Right ventricle myocardium superior (tissue), 1 donor: ENCODE measurements at regions not wholly inside any gene's neighbourhood (a gene's known extent, or its start where the extent isn't known, plus 50 kb on each side); places are given as distances from the start of the nearest gene placed in this dataset.
A peak's percentile ranks its signal among the peaks of the same experiment; 100 is the strongest.

Source experiments
- ATAC-seq: fragments of 200-7000 bp; cut with Tn5 transposase; one replicate; pipeline ENCODE4 v1.9.1; 2020; ENCODE audit warnings: mild to moderate bottlenecking; ENCODE audit not compliant: poor library complexity
- DNase-seq: peaks from one replicate; pipeline ENCODE4 v3.0.0-alpha.2; 2020
- intact Hi-C: fragments of 100-400 bp; cut with DNase I; formaldehyde crosslinking; loops from one replicate; pipeline ENCODE4 v1.11.2; 2022
- donor health status: DM: no; HTN: yes; CAD: no; lungs with severe emphysema.

DNA sequence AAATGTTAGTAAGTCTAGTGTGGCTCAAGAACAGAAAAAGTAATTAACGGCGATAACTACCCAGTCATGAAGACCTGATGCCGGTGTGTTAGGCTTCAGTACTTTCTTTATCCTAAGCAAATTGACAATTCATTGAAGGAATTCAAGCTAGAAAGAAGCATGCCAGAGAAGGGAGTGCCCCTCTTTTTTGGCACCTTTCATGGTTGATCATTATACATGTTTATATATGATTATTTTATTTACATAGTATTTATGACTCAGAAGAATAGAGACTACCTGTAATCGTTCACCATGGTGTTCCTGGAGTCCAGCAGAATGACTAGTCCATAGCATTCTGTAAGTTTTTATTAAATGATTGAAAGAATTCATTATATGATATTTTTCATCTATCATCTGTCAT, 548.3 kb upstream of the SLIT2 start:
- ATAC-seq = no peak
- intact Hi-C loops = no loop called here
- no peak for DNase-seq

- intact Hi-C loops = no loop called here
- DNase-seq (no peak), ATAC-seq (no peak)
Measured at GRCh38 chr4:19700992-19701391, 550.7 kb upstream of the SLIT2 start.

DNA sequence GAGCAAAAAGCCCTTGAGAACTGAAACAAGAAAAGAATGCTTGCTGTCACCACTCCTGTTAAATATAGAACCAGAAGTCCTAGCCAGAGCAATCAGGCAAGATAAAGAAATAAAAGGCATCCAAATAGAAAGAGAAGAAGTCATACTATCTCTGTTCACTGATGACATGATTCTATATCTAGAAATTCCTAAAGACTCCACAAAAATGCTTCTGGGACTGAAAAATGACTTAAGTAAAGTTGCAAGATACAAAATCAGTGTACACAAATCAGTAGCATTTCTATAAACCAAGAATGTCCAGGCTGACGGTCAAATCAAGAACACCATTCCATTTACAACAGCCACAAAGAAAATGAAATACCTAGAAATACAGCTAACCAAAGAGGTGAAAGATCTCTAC, 552.7 kb upstream of the SLIT2 start:
- ATAC-seq = no peak
- no peak for DNase-seq
- intact Hi-C loops = no loop called here

GRCh38 chr4:19694812-19695211, 556.9 kb upstream of the SLIT2 start:
- intact Hi-C loops = no loop called here
- ATAC-seq = peak; percentile 76
- no peak for DNase-seq

DNA sequence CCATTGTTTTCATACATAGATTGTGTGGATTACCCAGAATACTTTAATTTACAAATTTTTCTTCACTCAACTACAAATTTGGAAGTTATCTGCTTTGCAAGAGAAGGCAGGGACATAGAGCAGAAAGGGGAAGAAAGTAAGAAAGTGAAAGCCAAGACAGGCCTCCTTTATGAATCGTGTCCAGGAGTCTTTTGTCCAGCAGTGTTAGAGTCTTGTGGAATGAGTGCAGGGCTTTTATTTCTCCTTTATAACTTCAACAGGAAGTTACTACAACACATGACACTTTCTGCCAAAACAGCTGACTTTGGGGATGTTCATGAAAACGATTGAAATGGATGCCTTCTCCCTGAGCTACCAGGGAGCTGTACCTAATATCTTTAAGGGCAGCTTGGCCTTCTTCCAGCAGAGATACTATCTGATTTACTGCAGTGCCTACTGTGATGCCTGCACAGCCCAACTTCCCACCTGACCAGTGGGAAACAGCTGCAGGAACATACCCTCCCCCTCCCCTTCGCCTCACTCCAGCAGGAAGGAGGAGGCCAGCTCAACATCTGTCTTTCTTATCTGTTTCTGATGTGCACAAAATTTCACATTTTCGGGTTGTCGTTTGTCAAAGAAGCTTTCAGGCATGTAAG, 557.7 kb upstream of the SLIT2 start:
- no peak for DNase-seq
- ATAC-seq = peak; percentile 81
- intact Hi-C loops = no loop called here

GRCh38 chr4:19689511-19689910, 562.2 kb upstream of the SLIT2 start:
- ATAC-seq = no peak
- intact Hi-C loops = no loop called here

GRCh38 chr4:19686456-19686855, 565.2 kb upstream of the SLIT2 start:
- intact Hi-C loops = no loop called here
- DNase-seq (no peak), ATAC-seq (no peak)

More at GRCh38 chr4:19689511-19689910, 562.2 kb upstream of the SLIT2 start:
- no peak for DNase-seq

- intact Hi-C loops = no loop called here
- no peak for ATAC-seq
- DNase-seq = no peak
Measured at GRCh38 chr4:19684084-19684483, 567.6 kb upstream of the SLIT2 start.

GRCh38 chr4:19683426-19683825, 568.3 kb upstream of the SLIT2 start:
- intact Hi-C loops = no loop called here
- no peak for ATAC-seq
- DNase-seq = no peak

GRCh38 chr4:19677211-19677610, 574.5 kb upstream of the SLIT2 start:
- no peak for DNase-seq
- intact Hi-C loops = no loop called here
- no peak for ATAC-seq

DNA sequence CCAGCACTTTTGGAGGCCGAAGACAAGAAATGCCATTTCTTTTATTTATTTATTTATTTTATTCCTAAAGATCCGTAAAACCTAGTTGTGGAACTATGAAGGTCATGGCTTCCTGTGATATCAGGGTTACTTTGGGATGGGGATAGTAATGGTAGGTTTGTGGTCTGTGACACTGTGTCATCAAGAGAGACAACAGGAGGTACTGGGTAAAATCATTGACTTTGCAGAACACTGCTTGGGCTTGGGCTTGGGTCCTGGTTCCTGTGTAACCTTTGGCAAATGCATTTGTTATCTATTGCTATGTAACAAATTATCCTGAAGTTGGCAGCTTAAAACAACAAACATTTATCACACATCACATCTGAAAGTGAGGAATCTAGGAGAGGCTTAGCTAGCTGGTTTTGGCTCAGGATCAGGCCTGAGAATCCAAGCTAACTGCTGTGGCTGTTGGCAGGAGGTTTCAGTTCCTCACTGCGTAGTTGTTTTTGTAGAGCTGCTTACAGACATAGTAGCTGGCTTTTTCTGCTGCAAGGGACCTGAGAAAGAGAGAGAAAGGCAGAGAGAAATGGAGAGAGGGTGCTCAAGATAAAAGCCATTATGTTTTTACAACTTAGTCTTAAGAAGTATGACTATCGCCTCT, 576.4 kb upstream of the SLIT2 start:
- ATAC-seq = peak; percentile 75
- intact Hi-C loops = no loop called here
- no peak for DNase-seq

DNA sequence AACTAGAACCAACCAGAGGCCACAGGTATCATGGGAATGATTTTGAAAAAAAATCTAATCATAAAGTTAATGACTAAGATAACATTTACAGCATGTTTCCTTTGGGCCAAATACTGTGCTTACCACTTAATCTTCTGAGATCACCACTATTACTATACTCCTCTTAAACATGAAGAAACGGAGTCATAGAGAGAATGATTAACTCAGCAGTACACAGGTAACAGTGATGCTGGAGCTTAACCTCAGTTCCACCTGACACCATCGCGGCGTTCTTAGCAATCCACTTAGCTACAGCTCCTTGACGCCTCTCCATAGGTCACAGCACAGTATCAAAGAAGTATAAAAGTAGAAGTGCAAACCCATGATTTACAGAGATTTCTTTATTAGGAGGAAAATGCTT, 592.6 kb upstream of the SLIT2 start:
- intact Hi-C loops = no loop called here
- ATAC-seq (no peak), DNase-seq (no peak)

- no peak for DNase-seq
- no peak for ATAC-seq
- intact Hi-C loops = no loop called here
Measured at GRCh38 chr4:19657856-19658255, 593.8 kb upstream of the SLIT2 start.

- intact Hi-C loops = no loop called here
- ATAC-seq = no peak
- DNase-seq = no peak
Measured at GRCh38 chr4:19655666-19656065, 596.0 kb upstream of the SLIT2 start.

DNA sequence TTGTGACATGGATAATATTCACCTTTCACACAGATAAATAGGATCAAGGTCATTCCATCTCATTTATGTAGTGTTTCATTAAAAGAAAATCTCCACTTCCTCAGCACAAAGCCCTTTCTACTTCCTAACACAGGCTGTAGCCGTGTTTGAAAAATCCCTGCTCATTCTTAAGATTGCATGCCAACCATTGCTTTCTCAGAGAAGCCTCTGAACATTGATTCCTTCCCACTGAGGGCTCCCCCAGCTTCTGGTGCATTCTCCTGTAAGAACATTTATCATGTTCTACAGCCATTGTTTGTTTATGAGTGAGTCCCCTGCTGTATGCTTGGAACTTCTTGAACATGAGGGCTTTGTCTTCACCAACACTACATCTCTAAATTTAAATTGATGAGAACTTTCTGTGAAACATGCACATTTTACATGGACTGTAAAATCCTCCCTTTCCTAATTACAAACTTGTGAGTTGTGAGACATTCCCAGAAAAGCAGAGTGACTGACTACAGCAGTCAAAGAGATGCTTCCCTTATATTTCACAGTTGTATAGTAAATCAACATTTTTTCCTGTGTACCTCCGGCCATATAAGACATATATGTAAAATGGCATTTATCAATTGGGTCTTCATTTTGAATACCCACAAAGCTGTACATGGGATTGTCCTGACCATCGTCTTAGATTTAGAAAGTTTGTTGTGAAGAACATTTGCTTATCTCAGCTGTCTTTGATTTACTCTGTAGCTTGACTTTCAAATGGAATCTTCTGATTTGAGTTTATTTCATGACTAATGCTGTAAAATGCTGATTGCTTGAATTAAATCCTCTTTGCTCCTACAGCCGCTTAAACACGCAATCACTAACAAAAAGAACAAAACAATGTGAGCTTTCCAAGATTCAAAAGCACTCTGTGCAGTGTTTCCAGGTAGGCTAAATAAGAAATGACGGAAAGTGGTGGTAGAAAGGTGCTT, 600.5 kb upstream of the SLIT2 start:
- DNase-seq (no peak), ATAC-seq (no peak)
- intact Hi-C loops = no loop called here

GRCh38 chr4:19645589-19645988, 606.1 kb upstream of the SLIT2 start:
- ATAC-seq (no peak), DNase-seq (no peak)
- intact Hi-C loops = no loop called here

DNA sequence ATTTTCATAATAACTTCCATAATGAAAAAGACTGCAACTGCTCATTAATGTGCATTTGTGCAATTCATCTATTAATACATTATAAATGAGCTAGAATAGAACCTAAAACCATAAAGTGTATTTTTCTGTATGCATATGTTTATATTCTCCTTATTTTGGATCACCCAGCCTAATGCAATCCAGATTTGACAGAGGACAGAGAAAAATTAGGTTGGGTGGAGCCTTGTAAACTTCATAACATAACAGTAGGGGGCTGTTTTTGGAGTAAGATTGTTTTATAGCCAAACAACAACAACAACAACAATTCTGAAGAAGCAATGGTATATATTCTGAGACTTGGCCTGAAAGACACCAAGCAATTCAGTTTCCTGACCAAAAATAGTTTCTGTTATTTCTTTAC, 615.3 kb upstream of the SLIT2 start:
- no peak for ATAC-seq
- intact Hi-C loops = no loop called here

DNA sequence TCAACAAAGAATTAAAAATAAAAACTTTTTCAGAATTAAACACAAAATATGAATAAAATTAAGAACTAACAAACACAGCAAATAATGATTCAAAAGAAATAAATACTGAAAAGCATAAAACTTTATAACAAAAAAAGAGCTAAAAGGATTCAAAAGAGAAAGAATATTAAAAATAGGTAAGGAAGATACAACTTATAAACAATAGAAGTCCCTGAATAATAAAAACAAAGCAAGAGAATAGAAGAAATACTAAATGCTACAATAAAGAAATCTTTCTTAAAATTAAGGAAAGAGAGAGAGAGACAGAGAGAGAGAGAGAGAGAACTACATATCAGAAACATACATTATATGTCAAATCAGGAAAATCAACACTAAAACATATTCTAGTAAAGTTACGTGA, 619.9 kb upstream of the SLIT2 start:
- no peak for DNase-seq
- intact Hi-C loops = no loop called here
- ATAC-seq = no peak

More for the DNA sequence above, 615.3 kb upstream of the SLIT2 start:
- no peak for DNase-seq

DNA sequence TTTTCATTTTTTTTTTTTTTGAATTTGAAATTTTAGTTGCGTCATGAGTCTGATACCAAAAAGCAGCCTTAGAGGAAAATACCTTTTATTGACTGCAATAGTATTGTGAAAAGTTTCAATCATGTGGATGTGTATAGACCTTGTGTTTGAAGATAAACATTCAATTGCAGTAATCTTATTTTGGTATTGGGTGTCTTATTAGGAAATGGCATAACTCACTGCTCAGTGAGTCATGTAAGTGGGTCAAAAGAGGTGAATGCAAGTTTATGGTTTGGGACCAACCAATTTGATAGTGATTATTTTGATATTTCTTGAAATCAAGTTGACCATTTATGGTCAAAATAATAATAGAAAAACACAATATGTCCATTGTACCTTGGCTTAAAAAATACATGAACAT, 627.8 kb upstream of the SLIT2 start:
- no peak for DNase-seq
- intact Hi-C loops = no loop called here
- ATAC-seq = no peak
